PC-9 (cell line): ENCODE measurements at regions not wholly inside any gene's neighbourhood (a gene's known extent, or its start where the extent isn't known, plus 50 kb on each side); places are given as distances from the start of the nearest gene placed in this dataset.
"Not testable (repeated sequence)": the region's sequence is repeated elsewhere in the genome, so short reads cannot be mapped to it uniquely, and the experiment has no call there.

Experiments
- BruUV-seq: library from RNA; stranded (reverse); fragments of 400-500 nt; replicated peaks from 2 replicates; lab custom pipeline; 2021; lab: Mats Ljungman, UMichigan
- CTCF ChIA-PET: fragments of 300-600 bp; sonication (Branson Sonifier 250); formaldehyde crosslinking; loops from one replicate; lab custom pipeline; 2022; ENCODE audit warnings: antibody characterized with exemption; lab: Charles Lee
- POLR2A ChIA-PET: fragments of 300-600 bp; sonication (Branson Sonifier 250); formaldehyde crosslinking; loops from one replicate; lab custom pipeline; 2022; ENCODE audit warnings: antibody characterized with exemption; ENCODE audit not compliant: unreplicated experiment; lab: Charles Lee
- DNase-seq, 2 experiments: peaks; one replicate each; pipeline versions ENCODE4 v3.0.0 to v3.0.0-alpha.2; 2015 to 2022; ENCODE audit warnings: mixed read lengths in 1 of 2
- H2AFZ ChIP-seq: fragments of 200-600 bp; sonication (generic); 2 replicates; pipeline ENCODE4 v1.8.1; 2017; ENCODE audit warnings: antibody characterized with exemption
- H3F3A ChIP-seq: fragments of 200-600 bp; sonication (generic); 2 replicates; pipeline ENCODE4 v1.8.1; 2017; ENCODE audit warnings: antibody characterized with exemption, mild to moderate bottlenecking, low read depth; ENCODE audit not compliant: insufficient read depth
- H3K27ac ChIP-seq: fragments of 200-600 bp; sonication (generic); 2 replicates; pipeline ENCODE4 v1.6.1; 2016; ENCODE audit warnings: mixed run types
- H3K27me3 ChIP-seq: fragments of 200-600 bp; sonication (generic); 2 replicates; pipeline ENCODE4 v1.6.1; 2016; ENCODE audit warnings: low read depth, mixed run types; ENCODE audit not compliant: insufficient read depth
- H3K36me3 ChIP-seq: fragments of 200-600 bp; sonication (generic); 2 replicates; pipeline ENCODE4 v1.6.1; 2016; ENCODE audit warnings: low read depth, mixed run types
- H3K4me1 ChIP-seq: fragments of 200-600 bp; sonication (generic); replicated peaks from 2 replicates; pipeline ENCODE4 v1.6.1; 2016; ENCODE audit warnings: mixed run types; ENCODE audit not compliant: insufficient read depth
- H3K4me2 ChIP-seq: fragments of 200-600 bp; sonication (generic); 2 replicates; pipeline ENCODE4 v1.6.1; 2017; ENCODE audit warnings: mixed run types
- H3K4me3 ChIP-seq: fragments of 200-600 bp; sonication (generic); 2 replicates; pipeline ENCODE4 v1.6.1; 2016; ENCODE audit warnings: mixed run types
- H3K79me2 ChIP-seq: fragments of 200-600 bp; sonication (generic); 2 replicates; pipeline ENCODE4 v1.6.1; 2017; ENCODE audit warnings: low read depth, mixed run types
- H3K9me2 ChIP-seq: fragments of 200-600 bp; sonication (generic); 2 replicates; pipeline ENCODE4 v1.8.1; 2017; ENCODE audit warnings: mild to moderate bottlenecking; ENCODE audit not compliant: insufficient read depth
- H3K9me3 ChIP-seq: fragments of 200-600 bp; sonication (generic); 2 replicates; pipeline ENCODE4 v1.8.1; 2016; ENCODE audit warnings: low read depth; ENCODE audit not compliant: insufficient read depth
- H4K20me1 ChIP-seq: fragments of 200-600 bp; sonication (generic); 2 replicates; pipeline ENCODE4 v1.8.1; 2017; ENCODE audit not compliant: insufficient read depth
- CTCF ChIP-seq: fragments of 200-600 bp; sonication (generic); conservative IDR thresholded peaks from 2 replicates; pipeline ENCODE4 v1.6.1; 2017; ENCODE audit warnings: mixed run types, antibody characterized with exemption, mild to moderate bottlenecking, moderate library complexity
- EZH2 ChIP-seq: fragments of 200-600 bp; sonication (generic); IDR thresholded peaks from 2 replicates; pipeline ENCODE4 v1.8.0; 2017; ENCODE audit warnings: antibody characterized with exemption, low read depth
- intact Hi-C: fragments of 100-400 bp; cut with micrococcal nuclease; formaldehyde crosslinking; loops from one replicate; pipeline ENCODE4 v1.10.0; 2022; ENCODE audit not compliant: unreplicated experiment

- Histone ChIP-seq H3K4me1 (peaks cover 27% of the 10 kb centered on the region), H3K4me2 (peak overlapping the region; percentile 68)
These were observed 82.4 kb upstream of the MAGI3 start for GRCh38 chr1:113307771-113308445.

GRCh38 chr1:113312651-113313050, 77.7 kb upstream of the MAGI3 start:
- H3K9me3 ChIP-seq, result peaks cover 21% of the 10 kb centered on the region
- CTCF ChIA-PET, intact Hi-C loops, DNase-seq, BruUV-seq, H3K9me2 ChIP-seq, H3K79me2 ChIP-seq, H3K4me2 ChIP-seq, H3K27me3 ChIP-seq, H3K27ac ChIP-seq, H3K36me3 ChIP-seq, H3K4me3 ChIP-seq, H4K20me1 ChIP-seq, H2AFZ ChIP-seq, POLR2A ChIA-PET: not testable (repeated sequence)
- H3K4me1 ChIP-seq, result peaks cover 16% of the 10 kb centered on the region
- peaks cover 14% of the 10 kb centered on the region for H3F3A ChIP-seq

More at GRCh38 chr1:113307771-113308445, 82.4 kb upstream of the MAGI3 start:
- peaks cover 22% of the 10 kb centered on the region for H3K9me3 ChIP-seq
- BruUV-seq, result TSS peak; percentile 90
- POLR2A ChIA-PET, result no interaction called here
- H3K9me2 ChIP-seq, result no peaks in the 10 kb centered on the region
- no peak for TF ChIP-seq CTCF
- no peak for TF ChIP-seq EZH2
- no peaks in the 10 kb centered on the region for H3K36me3 ChIP-seq
- no peaks in the 10 kb centered on the region for H4K20me1 ChIP-seq
- no peaks in the 10 kb centered on the region for H3K27me3 ChIP-seq
- peak; percentile 10 to 99 for DNase-seq
- no peaks in the 10 kb centered on the region for H3K79me2 ChIP-seq
- CTCF ChIA-PET, result interaction anchor here (0.6 kb wide), 1 partner anchor 180 kb away, joined by 3 read pairs; no protein-coding TSS in a partner anchor
- peak overlapping the region; percentile 8; the same call in 1 of the 2 replicates for H2AFZ ChIP-seq
- intact Hi-C loops, result loop anchor here (2.0 to 5.0 kb wide), 2 partner anchors 17 to 149 kb away; no protein-coding TSS in a partner anchor
- peaks cover 24% of the 10 kb centered on the region for H3F3A ChIP-seq
- H3K4me3 ChIP-seq, result peak overlapping the region; percentile 25; the same call in 1 of the 2 replicates
- H3K27ac ChIP-seq, result peak overlapping the region; percentile 95

GRCh38 chr1:113314600-113314999, 75.7 kb upstream of the MAGI3 start:
- Histone ChIP-seq H3K4me2 (no peak overlapping the region), H3K9me2 (no peaks in the 10 kb centered on the region), H2AFZ (no peak overlapping the region), H3K36me3 (no peaks in the 10 kb centered on the region), H4K20me1 (no peaks in the 10 kb centered on the region), H3K27me3 (no peaks in the 10 kb centered on the region), H3K4me3 (no peak overlapping the region), H3F3A (no peaks in the 10 kb centered on the region), H3K4me1 (peaks cover 2% of the 10 kb centered on the region; the same call in 1 of the 2 replicates), H3K79me2 (no peaks in the 10 kb centered on the region), H3K9me3 (peaks cover 21% of the 10 kb centered on the region), H3K27ac (no peak overlapping the region)
- TF ChIP-seq EZH2 (no peak), CTCF (no peak)
- ChIA-PET POLR2A (no interaction called here), CTCF (no interaction called here)
- BruUV-seq, result no TSS peak
- DNase-seq, result no peak
- intact Hi-C loops, result no loop called here
